H1 (cell line): ENCODE measurements at regions not wholly inside any gene's neighbourhood (a gene's known extent, or its start where the extent isn't known, plus 50 kb on each side); places are given as distances from the start of the nearest gene placed in this dataset.

Source experiments
- CTCF ChIA-PET: fragments of 300-600 bp; sonication (Branson Sonifier 250); formaldehyde crosslinking; loops from one replicate; lab custom pipeline; 2021; ENCODE audit not compliant: partially characterized antibody; lab: Charles Lee
- POLR2A ChIA-PET: fragments of 300-600 bp; sonication (Branson Sonifier 250); formaldehyde crosslinking; loops from one replicate; lab custom pipeline; 2021; ENCODE audit warnings: inconsistent platforms; ENCODE audit not compliant: partially characterized antibody; lab: Charles Lee
- DNase-seq, 2 experiments: peaks; one replicate each; pipeline versions ENCODE4 v3.0.0 to v3.0.0-alpha.2; 2010 to 2022; ENCODE audit warnings: low spot score in 2 of 2, low read depth in 1 of 2, mixed read lengths in 1 of 2
- FAIRE-seq: peaks from 2 replicates; lab custom pipeline; 2011; peaks lifted over from hg19 to GRCh38; lab: Jason Lieb, UNC
- H2AFZ ChIP-seq: 2 replicates; pipeline ENCODE4 v1.8.1; 2012; ENCODE audit warnings: low read length, inconsistent platforms
- H2AK5ac ChIP-seq: 2 replicates; pipeline ENCODE4 v1.6.1; 2013; ENCODE audit warnings: low read depth, low read length
- H2BK120ac ChIP-seq: replicated peaks from 2 replicates; pipeline ENCODE3; 2013; ENCODE audit warnings: low read depth, low read length, inconsistent platforms
- H2BK12ac ChIP-seq: 2 replicates; pipeline ENCODE4 v1.6.1; 2013; ENCODE audit warnings: low read depth, low read length
- H2BK15ac ChIP-seq: 2 replicates; pipeline ENCODE4 v1.6.1; 2013; ENCODE audit warnings: low read length
- H2BK20ac ChIP-seq: 2 replicates; pipeline ENCODE4 v1.6.1; 2013; ENCODE audit warnings: low read length
- H2BK5ac ChIP-seq: 2 replicates; pipeline ENCODE4 v1.6.1; 2013; ENCODE audit warnings: low read depth, low read length
- H3K14ac ChIP-seq: 2 replicates; pipeline ENCODE4 v1.6.1; 2013; ENCODE audit warnings: inconsistent platforms; ENCODE audit not compliant: insufficient read length
- H3K18ac ChIP-seq: 2 replicates; pipeline ENCODE4 v1.6.1; 2013; ENCODE audit warnings: low read length; ENCODE audit errors: extremely low read depth
- H3K23ac ChIP-seq: 2 replicates; pipeline ENCODE4 v1.6.1; 2013; ENCODE audit warnings: inconsistent platforms; ENCODE audit not compliant: insufficient read length
- H3K23me2 ChIP-seq: 2 replicates; pipeline ENCODE4 v1.6.1; 2013; ENCODE audit warnings: low read depth, low read length
- H3K27ac ChIP-seq: 2 replicates; pipeline ENCODE4 v1.6.1; 2011; ENCODE audit warnings: low read depth, low read length, inconsistent platforms
- H3K27me3 ChIP-seq, 4 experiments: replicated peaks in 1 of 4; 1 replicate in 1 of 4; 2 replicates in 3 of 4; pipeline versions ENCODE4 v1.6.1 to v1.8.1; 2011 to 2013; ENCODE audit warnings: low read length in 3 of 4, mild to moderate bottlenecking in 3 of 4, inconsistent platforms in 2 of 4, mixed read lengths in 2 of 4, moderate library complexity in 1 of 4; ENCODE audit not compliant: control insufficient read depth in 3 of 4, insufficient read depth in 3 of 4; ENCODE audit errors: extremely low read depth in 1 of 4
- H3K36me3 ChIP-seq, 4 experiments: 2 replicates each; pipeline versions ENCODE4 v1.6.1 to v1.8.1; 2011 to 2013; ENCODE audit warnings: mild to moderate bottlenecking in 4 of 4, low read length in 3 of 4, moderate library complexity in 2 of 4, control low read depth in 1 of 4, inconsistent platforms in 1 of 4; ENCODE audit not compliant: insufficient read depth in 4 of 4, control insufficient read depth in 2 of 4
- H3K4ac ChIP-seq: replicated peaks from 2 replicates; pipeline ENCODE3; 2013; ENCODE audit warnings: low read length, low read depth, mixed read lengths, inconsistent platforms; ENCODE audit not compliant: insufficient read length
- H3K4me1 ChIP-seq, 4 experiments: replicated peaks in 1 of 4; 1 replicate in 1 of 4; 2 replicates in 3 of 4; pipeline versions ENCODE4 v1.6.1 to v1.8.1; 2011 to 2013; ENCODE audit warnings: low read length in 3 of 4, inconsistent platforms in 2 of 4, mixed read lengths in 1 of 4; ENCODE audit not compliant: insufficient read depth in 4 of 4, control insufficient read depth in 3 of 4
- H3K4me2 ChIP-seq, 2 experiments: 2 replicates each; pipeline versions ENCODE4 v1.6.1 to v1.8.1; 2011 to 2013; ENCODE audit warnings: low read depth in 2 of 2, low read length in 2 of 2, control low read depth in 1 of 2, inconsistent platforms in 1 of 2, mild to moderate bottlenecking in 1 of 2; ENCODE audit not compliant: insufficient read depth in 1 of 2
- H3K4me3 ChIP-seq, 4 experiments: fragments of 200-600, 300-600 bp in 1 of 4; sonication (generic), shearing (Covaris generic), sonication (Bioruptor Twin) in 1 of 4; 2 replicates each; pipeline versions ENCODE4 v1.5.1 to v1.8.1; 2011 to 2016; ENCODE audit warnings: low read length in 4 of 4, low read depth in 3 of 4, control low read depth in 2 of 4, inconsistent platforms in 2 of 4, mild to moderate bottlenecking in 2 of 4, mixed read lengths in 1 of 4, moderate library complexity in 1 of 4; ENCODE audit not compliant: insufficient read depth in 2 of 4; ENCODE audit errors: extremely low read depth in 1 of 4
- H3K56ac ChIP-seq: replicated peaks from 2 replicates; pipeline ENCODE3; 2013; ENCODE audit warnings: low read depth, mild to moderate bottlenecking, mixed read lengths, low read length, inconsistent platforms; ENCODE audit not compliant: insufficient read length
- H3K79me1 ChIP-seq: 2 replicates; pipeline ENCODE4 v1.6.1; 2013; ENCODE audit warnings: low read depth, low read length, control low read depth
- H3K79me2 ChIP-seq, 2 experiments: 2 replicates each; pipeline versions ENCODE4 v1.6.1 to v1.8.1; 2012 to 2013; ENCODE audit warnings: low read length in 2 of 2, mild to moderate bottlenecking in 2 of 2, inconsistent platforms in 1 of 2; ENCODE audit not compliant: insufficient read depth in 2 of 2, control insufficient read depth in 1 of 2
- H3K9ac ChIP-seq, 4 experiments: replicated peaks in 1 of 4; 1 replicate in 1 of 4; 2 replicates in 3 of 4; pipeline versions ENCODE4 v1.6.1 to v1.8.1; 2011 to 2013; ENCODE audit warnings: low read depth in 3 of 4, low read length in 3 of 4, control low read depth in 2 of 4, mild to moderate bottlenecking in 2 of 4, moderate library complexity in 2 of 4, inconsistent platforms in 1 of 4; ENCODE audit errors: extremely low read depth in 1 of 4
- H3K9me3 ChIP-seq, 2 experiments: 2 replicates each; pipeline versions ENCODE4 v1.6.1 to v1.8.1; 2012 to 2013; ENCODE audit warnings: mild to moderate bottlenecking in 2 of 2, moderate library complexity in 2 of 2, control low read depth in 1 of 2, inconsistent platforms in 1 of 2, low read depth in 1 of 2, low read length in 1 of 2, mixed read lengths in 1 of 2; ENCODE audit not compliant: insufficient read depth in 2 of 2
- H4K20me1 ChIP-seq, 2 experiments: replicated peaks in 1 of 2; 2 replicates each; pipeline versions ENCODE3 to v1.8.1; 2011 to 2013; ENCODE audit warnings: inconsistent platforms in 2 of 2, low read length in 2 of 2, mild to moderate bottlenecking in 1 of 2; ENCODE audit not compliant: insufficient read depth in 2 of 2, control insufficient read depth in 1 of 2
- H4K5ac ChIP-seq: 2 replicates; pipeline ENCODE4 v1.6.1; 2013; ENCODE audit warnings: low read length, low read depth, mixed read lengths, inconsistent platforms; ENCODE audit not compliant: insufficient read length
- H4K8ac ChIP-seq: 2 replicates; pipeline ENCODE4 v1.8.0; 2013; ENCODE audit warnings: mild to moderate bottlenecking, moderate library complexity, low read length, inconsistent platforms; ENCODE audit not compliant: insufficient read depth; ENCODE audit errors: extremely low read depth
- H4K91ac ChIP-seq: replicated peaks from 2 replicates; pipeline ENCODE3; 2013; ENCODE audit warnings: low read length, mixed read lengths, inconsistent platforms; ENCODE audit not compliant: insufficient read length
- ZNF274 ChIP-seq: IDR thresholded peaks from 2 replicates; pipeline ENCODE4 v1.7.0; 2012; ENCODE audit warnings: low read length, borderline replicate concordance; ENCODE audit errors: extremely low read depth
- WGBS, 2 experiments: shearing (Covaris generic) in 1 of 2; methylation state at CpG; one replicate each; pipeline versions ENCODE4 v1.1.6 to v1.1.7; 2013 to 2015; ENCODE audit warnings: low lambda C conversion rate in 2 of 2, mixed read lengths in 2 of 2, inconsistent platforms in 1 of 2, low coverage in 1 of 2, missing lambda C conversion rate in 1 of 2; ENCODE audit not compliant: insufficient replicate concordance in 2 of 2, insufficient coverage in 1 of 2, insufficient read length in 1 of 2; ENCODE audit errors: extremely low coverage in 1 of 2, missing lambda C conversion rate in 1 of 2; 5-methylcytosine and 5-hydroxymethylcytosine counted together

DNA sequence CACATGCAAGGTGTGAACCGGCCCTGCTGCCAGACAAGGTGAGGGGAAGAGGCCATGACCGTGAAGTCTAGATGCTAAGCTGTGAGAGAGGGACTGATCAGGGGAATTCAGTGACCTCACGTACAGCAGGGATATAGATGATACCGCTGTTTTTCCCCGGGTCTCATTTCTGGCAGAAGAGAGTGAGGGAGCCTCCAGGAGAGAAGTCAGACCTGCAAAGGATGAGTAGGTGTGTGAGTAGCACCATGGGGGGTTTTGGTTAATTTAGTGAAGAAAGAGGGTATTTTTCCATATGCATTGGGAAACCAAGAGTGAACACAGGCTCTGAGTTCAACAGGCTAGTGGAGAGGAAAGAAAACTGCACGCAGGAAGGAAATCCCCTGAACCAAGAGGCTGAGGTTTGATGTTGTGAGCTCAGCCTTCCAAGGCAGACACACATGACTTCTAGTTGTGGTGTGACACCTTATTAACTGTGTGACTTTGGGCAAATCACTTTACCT lies 127.6 kb upstream of the GATB start:
- H4K20me1 ChIP-seq, result no peaks in the 10 kb centered on the region
- H4K5ac ChIP-seq, result no peak overlapping the region
- no peak overlapping the region for H4K8ac ChIP-seq
- peak overlapping the region; percentile 59 for H4K91ac ChIP-seq
- DNase-seq (no peak), FAIRE-seq (no peak)
- no peak overlapping the region for H3K23ac ChIP-seq
- H2BK15ac ChIP-seq, result no peak overlapping the region
- H3K27me3 ChIP-seq, result peaks cover 0 to 2% (median 0%) of the 10 kb centered on the region in 4 experiments; a peak in 1 of 7 replicates
- no peak overlapping the region for H3K9ac ChIP-seq
- H3K27ac ChIP-seq, result no peak overlapping the region
- peak overlapping the region; percentile 51; the same call in 1 of the 2 replicates for H2BK20ac ChIP-seq
- no peak for TF ChIP-seq ZNF274
- no peak overlapping the region for H2AFZ ChIP-seq
- H3K18ac ChIP-seq, result no peak overlapping the region
- H2AK5ac ChIP-seq, result no peak overlapping the region
- H3K79me2 ChIP-seq, result no peaks in the 10 kb centered on the region
- POLR2A ChIA-PET, result no interaction called here
- 90% methylated on average over 6 of the region's 6 CpGs; no CpG with 5 or more reads in 1 of the 2 experiments for WGBS, 2 experiments
- H3K23me2 ChIP-seq, result no peaks in the 10 kb centered on the region
- no peaks in the 10 kb centered on the region; a peak in 2 of 4 replicates for H3K9me3 ChIP-seq
- H2BK120ac ChIP-seq, result no peak overlapping the region
- no peak overlapping the region for H2BK5ac ChIP-seq
- peak overlapping the region; percentile 51; the same call in 1 of the 2 replicates for H2BK12ac ChIP-seq
- no peak overlapping the region for H3K4ac ChIP-seq
- no peaks in the 10 kb centered on the region for H3K36me3 ChIP-seq
- CTCF ChIA-PET, result interaction anchor here (0.7 to 0.9 kb wide), 2 partner anchors 25 to 78 kb away, joined by 3 read pairs; no protein-coding TSS in a partner anchor
- H3K14ac ChIP-seq, result no peak overlapping the region
- no peak overlapping the region for H3K4me2 ChIP-seq
- H3K4me1 ChIP-seq, result peaks cover 0 to 11% (median 3%) of the 10 kb centered on the region in 4 experiments; a peak in 2 of 7 replicates
- H3K4me3 ChIP-seq, result no peak overlapping the region
- no peak overlapping the region for H3K56ac ChIP-seq
- no peaks in the 10 kb centered on the region for H3K79me1 ChIP-seq
